Gastroesophageal sphincter (tissue), 3 donors: ENCODE measurements at regions not wholly inside any gene's neighbourhood (a gene's known extent, or its start where the extent isn't known, plus 50 kb on each side); places are given as distances from the start of the nearest gene placed in this dataset.

Source experiments
- POLR2A ChIP-seq, 2 donors: fragments of 450-650 bp; IDR thresholded peaks; one replicate each; pipeline ENCODE4 v1.6.1; 2017; ENCODE audit warnings: antibody characterized with exemption in 2 of 2, mild to moderate bottlenecking in 2 of 2, moderate library complexity in 1 of 2
- TF ChIP-seq, protein P1 (sequence below), 4 experiments: fragments of 200-600 bp in 2 of 4; fragments of 450-650 bp in 2 of 4; sonication (generic) in 1 of 4; IDR thresholded peaks; one replicate each; pipeline ENCODE4 v1.5.1; 2017 to 2019; ENCODE audit warnings: antibody characterized with exemption in 4 of 4, mild to moderate bottlenecking in 2 of 4, moderate library complexity in 2 of 4

DNA sequence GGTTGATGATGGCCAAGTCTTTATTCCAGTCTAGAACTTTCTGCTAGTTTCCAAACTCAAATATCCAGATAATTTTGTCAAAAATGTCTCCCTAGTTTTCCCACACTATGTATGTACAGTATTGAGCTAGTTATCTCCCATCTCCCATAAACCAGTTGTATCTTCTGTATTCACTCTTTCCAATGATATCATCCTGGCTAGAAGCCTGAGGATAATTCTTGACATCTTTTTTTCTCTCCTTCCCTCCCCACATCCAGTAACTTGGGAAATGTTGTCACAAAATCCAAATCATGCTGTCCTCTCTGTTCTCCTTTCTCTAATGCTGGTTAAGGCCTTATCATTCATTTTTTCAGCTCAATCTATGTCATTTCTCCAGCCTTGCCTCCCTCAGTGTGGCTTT, 553.8 kb upstream of the FANCL start:
- TF ChIP-seq, protein P1, sequence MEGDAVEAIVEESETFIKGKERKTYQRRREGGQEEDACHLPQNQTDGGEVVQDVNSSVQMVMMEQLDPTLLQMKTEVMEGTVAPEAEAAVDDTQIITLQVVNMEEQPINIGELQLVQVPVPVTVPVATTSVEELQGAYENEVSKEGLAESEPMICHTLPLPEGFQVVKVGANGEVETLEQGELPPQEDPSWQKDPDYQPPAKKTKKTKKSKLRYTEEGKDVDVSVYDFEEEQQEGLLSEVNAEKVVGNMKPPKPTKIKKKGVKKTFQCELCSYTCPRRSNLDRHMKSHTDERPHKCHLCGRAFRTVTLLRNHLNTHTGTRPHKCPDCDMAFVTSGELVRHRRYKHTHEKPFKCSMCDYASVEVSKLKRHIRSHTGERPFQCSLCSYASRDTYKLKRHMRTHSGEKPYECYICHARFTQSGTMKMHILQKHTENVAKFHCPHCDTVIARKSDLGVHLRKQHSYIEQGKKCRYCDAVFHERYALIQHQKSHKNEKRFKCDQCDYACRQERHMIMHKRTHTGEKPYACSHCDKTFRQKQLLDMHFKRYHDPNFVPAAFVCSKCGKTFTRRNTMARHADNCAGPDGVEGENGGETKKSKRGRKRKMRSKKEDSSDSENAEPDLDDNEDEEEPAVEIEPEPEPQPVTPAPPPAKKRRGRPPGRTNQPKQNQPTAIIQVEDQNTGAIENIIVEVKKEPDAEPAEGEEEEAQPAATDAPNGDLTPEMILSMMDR (IDR thresholded peaks at IDR 0.05) = no peak
- TF ChIP-seq POLR2A (IDR thresholded peaks at IDR 0.05) = no peak
